G401 (cell line): ENCODE measurements at regions not wholly inside any gene's neighbourhood (a gene's known extent, or its start where the extent isn't known, plus 50 kb on each side); places are given as distances from the start of the nearest gene placed in this dataset.

Source experiments
- DNase-seq: peaks from one replicate; pipeline ENCODE4 v3.0.0-alpha.2; 2015; ENCODE audit warnings: low spot score
- in situ Hi-C: cut with HindIII; loops from 2 replicates; pipeline ENCODE4 v1.10.0; 2016; ENCODE audit warnings: low sequenced_read_pairs, mixed read lengths

- DNase-seq, result no peak
- in situ Hi-C loops, result no loop called here
These were observed 114.5 kb upstream of the MTNR1B start for GRCh38 chr11:92854952-92855351.

DNA sequence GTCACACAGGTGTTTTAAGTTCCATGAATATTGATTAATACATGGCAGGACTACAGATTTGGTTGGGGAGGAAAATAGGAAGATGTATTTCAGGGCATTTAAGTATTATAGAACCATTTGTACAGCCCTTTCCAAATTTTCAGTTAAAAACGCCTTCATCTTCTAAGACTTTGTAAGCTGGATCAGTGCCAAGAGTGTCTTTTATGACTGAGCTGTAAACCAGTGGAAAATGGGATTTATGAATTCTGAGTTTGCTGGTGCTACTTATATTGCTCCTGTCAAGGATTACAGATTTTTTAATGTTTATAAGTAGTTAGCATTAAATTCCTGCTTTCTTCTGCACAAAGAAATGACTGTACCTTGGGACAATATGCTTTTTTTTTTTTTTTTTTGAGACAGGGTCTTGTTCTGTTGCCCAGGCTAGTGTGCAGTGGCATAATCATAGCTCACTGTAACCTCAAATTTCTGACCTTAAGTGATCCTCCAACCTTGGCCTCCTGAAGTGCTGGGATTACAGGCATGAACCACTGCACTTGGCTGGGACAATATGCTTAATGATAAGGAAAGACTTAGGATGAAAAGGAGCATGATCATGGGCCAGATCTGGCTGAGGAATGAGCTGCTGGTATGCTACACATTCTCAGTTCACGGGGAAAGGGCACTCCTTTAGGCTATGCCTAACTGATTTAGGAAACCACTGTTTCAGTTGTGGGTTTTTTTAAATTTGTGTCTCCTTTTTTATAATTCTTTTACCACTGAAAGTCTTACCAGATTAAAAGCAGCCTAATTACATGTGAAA is 113.6 kb upstream of the MTNR1B start:
- DNase-seq, result no peak
- in situ Hi-C loops, result no loop called here

DNA sequence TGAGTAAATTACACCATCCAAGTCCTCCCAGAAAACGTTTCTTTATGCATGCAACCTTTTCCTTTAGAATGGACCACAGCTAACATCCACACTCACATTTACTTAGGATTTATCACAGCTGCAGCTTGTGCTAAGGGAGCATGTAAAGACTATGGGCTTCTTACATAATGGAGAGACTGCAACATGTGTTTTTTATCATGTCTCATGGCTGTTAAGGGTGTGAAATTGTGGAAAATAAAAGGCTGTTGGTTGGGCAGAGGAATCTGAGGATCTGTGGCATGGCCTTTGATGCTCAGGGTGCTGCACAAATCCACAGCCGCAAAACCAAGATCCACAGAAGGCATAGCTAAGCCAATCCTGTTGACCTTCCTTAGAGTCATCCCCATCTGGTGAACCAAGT is 112.0 kb upstream of the MTNR1B start:
- in situ Hi-C loops, result no loop called here
- no peak for DNase-seq

DNA sequence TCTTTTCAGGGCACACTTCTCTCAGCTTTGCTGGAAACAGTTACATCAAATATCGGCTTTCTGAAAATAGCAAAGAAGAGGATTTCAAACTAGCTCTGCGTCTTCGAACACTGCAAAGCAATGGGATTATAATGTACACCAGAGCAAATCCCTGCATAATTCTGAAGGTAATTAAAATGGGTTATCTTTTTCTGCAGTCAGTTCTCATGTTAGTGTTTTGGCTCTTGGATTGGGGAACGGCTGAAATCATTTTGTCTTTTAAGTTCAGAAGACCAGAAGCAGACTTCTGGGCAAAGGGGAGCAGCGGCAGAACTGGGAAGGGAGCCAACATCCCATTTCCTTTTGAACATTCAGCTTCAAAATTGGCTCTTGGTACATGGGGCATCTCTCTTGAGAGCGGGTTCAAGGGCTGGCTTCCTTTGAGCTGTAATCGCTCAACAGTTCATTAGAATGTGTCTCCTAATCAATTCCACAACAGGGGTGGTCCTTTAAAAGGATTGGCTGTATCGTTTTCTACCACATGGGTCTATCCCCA is 110.2 kb upstream of the MTNR1B start:
- in situ Hi-C loops, result no loop called here
- peak; percentile 23 for DNase-seq

GRCh38 chr11:92861634-92862033 is 107.8 kb upstream of the MTNR1B start:
- DNase-seq, result no peak
- in situ Hi-C loops, result no loop called here

GRCh38 chr11:92865352-92865751 is 104.1 kb upstream of the MTNR1B start:
- in situ Hi-C loops, result no loop called here
- no peak for DNase-seq

- no peak for DNase-seq
- in situ Hi-C loops, result no loop called here
These were observed 102.7 kb upstream of the MTNR1B start for GRCh38 chr11:92866679-92867282.

GRCh38 chr11:92867913-92868619 is 101.4 kb upstream of the MTNR1B start:
- peak; percentile 19 for DNase-seq
- in situ Hi-C loops, result no loop called here

GRCh38 chr11:92869716-92870115 is 99.7 kb upstream of the MTNR1B start:
- in situ Hi-C loops, result no loop called here
- no peak for DNase-seq

- DNase-seq, result no peak
- in situ Hi-C loops, result no loop called here
These were observed 99.1 kb upstream of the MTNR1B start for GRCh38 chr11:92870196-92870832.

DNA sequence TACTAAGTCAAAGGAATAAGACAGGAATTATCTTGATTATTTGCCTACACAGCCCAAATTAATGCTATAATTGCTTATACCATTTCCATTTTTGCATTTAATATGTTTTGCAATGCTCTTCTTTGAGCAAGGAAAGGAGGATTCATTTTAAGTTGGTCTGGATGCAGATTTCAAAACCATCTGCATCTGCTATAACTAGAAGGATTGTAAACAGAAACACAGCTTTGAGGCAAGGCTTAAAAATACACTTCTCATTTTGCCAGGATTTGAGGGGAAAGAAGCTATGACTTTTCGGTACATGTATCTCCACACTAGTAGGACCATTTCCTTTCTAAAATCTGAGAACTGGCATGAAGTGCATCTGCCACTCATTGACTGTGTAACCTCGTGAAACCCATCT is 95.9 kb upstream of the MTNR1B start:
- in situ Hi-C loops, result no loop called here
- DNase-seq, result no peak

DNA sequence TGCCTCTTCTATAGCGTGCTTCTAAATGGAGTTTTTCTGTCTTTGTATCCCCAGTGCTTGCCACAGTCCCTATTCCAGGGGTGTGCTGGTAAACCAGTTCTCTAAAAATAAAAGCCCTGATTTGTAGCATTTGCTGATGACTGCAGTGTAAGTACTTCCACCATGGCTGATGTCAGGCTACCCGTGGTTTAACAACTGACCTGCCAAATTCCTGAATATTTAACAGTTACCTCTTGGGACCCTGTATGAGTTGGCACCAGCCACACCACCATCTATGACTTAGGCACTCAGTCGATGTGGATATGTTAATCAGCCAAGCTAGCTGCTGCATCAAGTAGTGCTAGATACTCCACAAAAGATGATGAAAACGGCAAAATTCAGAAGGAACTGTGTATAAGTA is 94.0 kb upstream of the MTNR1B start:
- DNase-seq, result no peak
- in situ Hi-C loops, result no loop called here

DNA sequence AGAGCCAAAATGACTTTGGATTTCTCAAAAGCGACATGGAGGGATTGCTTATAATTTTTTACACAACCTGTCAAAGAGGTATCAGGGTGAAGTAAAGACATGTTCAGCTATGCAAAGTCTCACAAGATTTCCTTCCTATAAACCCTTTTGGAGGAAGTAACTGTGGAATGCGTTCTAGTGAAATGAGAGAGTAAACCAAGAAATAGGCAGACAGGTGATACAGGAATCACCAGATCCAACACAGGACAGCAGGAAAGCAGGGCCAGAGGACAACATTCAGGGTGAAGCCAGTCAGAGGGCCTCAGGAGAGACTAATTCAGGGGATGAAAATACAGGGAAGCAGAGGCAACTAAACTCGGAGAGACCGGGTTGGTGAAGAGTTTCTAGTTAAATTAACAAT is 90.4 kb upstream of the MTNR1B start:
- DNase-seq, result no peak
- in situ Hi-C loops, result no loop called here

DNA sequence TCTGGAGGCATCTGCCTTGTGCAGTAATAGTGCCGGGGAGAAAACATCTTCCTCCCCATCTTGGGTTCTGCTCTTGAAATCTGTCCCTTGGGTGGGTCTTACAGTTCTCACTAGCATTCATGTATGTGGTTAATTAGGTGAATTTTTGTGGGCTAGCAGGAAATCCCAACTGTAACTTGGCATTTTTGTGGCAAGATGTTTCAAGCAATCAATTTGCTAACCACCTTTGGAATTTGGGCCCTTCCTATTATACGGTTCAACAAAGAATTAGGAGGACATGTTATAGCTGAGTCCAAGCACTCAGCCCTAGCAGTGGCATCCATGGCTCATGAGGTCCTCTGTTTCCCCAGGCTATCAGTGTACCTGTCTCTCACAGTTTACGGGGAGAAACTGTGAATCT is 89.1 kb upstream of the MTNR1B start:
- in situ Hi-C loops, result no loop called here
- DNase-seq, result no peak

GRCh38 chr11:92881940-92882450 is 87.5 kb upstream of the MTNR1B start:
- in situ Hi-C loops, result no loop called here
- no peak for DNase-seq

DNA sequence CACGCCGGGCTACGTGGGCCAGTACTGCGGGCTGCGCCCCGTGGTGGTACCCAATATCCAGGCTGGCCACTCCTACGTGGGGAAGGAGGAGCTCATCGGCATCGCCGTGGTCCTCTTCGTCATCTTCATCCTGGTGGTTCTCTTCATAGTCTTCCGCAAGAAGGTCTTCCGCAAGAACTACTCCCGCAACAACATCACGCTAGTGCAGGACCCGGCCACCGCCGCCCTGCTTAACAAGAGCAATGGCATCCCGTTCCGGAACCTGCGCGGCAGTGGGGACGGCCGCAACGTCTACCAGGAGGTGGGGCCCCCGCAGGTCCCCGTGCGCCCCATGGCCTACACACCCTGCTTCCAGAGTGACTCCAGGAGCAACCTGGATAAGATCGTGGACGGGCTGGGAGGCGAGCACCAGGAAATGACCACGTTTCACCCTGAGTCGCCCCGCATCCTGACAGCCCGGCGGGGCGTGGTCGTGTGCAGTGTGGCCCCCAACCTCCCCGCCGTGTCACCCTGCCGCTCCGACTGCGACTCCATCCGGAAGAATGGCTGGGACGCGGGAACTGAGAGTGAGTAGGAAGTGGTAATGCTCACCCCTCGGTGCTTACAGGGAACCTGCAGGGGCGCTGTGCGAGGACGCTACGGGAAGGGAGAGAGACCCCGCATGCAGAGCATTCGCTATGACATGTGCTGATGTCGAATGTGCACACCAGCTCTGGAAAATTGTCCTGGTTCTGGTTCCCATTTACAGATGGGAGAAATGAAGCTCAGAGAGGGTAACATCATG is 86.4 kb upstream of the MTNR1B start:
- no peak for DNase-seq
- in situ Hi-C loops, result no loop called here

DNA sequence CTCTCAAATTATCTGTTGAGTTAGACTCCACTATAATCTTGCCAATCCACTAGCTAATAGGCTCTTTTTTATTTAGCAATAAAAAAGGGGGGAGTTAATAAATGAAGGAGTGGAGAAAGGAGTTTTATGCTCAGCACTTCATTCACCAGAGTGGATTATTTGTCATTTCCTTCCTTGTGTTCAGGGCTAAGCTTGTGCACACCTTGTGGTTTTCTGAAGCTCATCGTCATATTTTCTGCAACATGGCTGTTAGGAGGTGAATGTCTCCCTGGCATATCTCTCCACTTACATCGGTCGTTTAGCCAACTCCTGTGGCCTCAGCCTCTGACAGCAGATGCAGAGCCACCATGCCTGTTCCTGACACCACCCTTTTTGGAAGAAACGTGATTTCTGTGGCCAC is 83.9 kb upstream of the MTNR1B start:
- peak; percentile 59 for DNase-seq
- in situ Hi-C loops, result no loop called here

GRCh38 chr11:92886243-92886905 is 83.1 kb upstream of the MTNR1B start:
- in situ Hi-C loops, result no loop called here
- peak; percentile 87 for DNase-seq
